ENCODE measurements at regions not wholly inside any gene's neighbourhood (a gene's known extent, or its start where the extent isn't known, plus 50 kb on each side); places are given as distances from the start of the nearest gene placed in this dataset.

DNA sequence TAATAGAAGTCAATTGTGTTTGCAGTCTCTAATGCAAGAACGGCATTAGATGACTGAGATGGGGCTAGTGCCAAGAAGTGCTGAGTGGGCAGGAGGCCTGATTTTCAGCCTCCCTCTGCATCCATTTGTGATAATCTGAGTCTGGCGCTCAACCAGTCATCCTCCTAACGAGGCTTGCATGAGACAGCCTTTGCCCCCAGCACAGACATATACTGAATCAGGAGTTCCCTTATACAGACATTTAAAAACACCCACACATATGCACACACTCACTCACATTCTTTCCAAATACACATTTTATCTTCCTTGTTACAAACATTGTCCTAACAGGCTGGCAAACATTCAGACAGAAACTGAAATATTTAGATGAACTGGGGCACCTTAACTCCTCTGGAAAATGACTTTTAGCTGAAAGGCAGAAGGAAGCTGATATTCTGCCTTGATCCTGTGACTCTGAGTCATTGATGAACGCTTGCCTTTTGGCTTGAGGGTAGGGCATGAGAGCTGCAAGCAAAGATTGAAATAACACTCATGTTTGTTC is 562.3 kb downstream of the DHX35 start:
- no peak for DNase-seq

DNA sequence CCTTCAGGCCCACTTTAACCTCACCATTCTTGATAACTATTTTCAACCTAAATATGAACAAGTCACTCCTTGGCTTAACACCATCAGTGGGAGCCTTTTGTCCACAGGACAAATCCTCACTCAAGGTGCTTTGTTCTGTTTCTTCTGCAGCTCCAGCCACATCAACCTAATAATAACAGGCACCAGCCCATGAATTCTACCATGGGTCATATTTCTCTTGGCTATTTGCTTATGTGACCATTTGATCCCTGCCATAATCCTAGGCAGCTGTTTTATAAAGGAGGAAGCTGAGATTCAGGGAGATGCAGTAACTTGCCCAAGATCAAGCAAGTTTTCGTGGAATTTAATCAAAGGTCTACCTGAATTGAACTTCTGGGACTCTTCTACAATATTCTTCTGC is 561.3 kb downstream of the DHX35 start:
- DNase-seq, result no peak

DNA sequence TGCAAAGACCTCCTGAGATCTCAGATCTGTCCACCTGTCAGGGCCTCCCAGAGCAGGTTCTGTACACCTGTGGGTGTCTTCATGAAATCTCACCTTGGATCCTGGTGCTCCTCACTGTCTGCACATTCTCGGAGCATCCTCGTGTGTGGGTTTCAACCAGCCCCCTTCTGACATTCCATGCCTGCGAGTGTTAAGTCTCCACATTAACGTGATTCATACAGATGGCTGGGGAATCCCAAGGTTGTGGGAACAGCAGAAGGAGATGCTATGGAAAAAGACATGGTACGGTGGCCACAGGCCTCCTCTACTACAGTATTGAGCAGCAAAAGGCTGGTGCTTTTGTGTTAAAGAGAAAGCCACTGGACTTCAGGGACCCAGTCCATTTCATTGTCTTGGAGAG is 556.5 kb downstream of the DHX35 start:
- peak; percentile 15 for DNase-seq

DNA sequence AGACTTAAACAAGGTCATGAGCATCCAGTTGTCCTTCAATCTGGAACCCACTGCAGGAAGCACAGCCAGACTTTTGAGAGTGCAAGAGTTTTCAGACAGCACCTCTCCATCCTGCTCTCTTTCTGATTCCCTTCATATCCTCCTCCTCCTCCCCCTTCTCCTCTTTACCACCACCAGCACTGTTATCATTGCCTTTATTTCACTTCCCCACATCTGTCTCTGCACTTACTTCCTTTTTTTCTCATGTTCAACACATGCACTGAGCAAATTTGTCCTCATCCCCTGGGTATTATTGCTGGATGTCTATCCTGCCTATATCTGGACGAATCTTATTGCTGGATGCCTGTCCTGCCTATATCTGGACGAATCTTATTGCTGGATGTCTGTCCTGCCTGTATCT is 554.8 kb downstream of the DHX35 start:
- no peak for DNase-seq

DNA sequence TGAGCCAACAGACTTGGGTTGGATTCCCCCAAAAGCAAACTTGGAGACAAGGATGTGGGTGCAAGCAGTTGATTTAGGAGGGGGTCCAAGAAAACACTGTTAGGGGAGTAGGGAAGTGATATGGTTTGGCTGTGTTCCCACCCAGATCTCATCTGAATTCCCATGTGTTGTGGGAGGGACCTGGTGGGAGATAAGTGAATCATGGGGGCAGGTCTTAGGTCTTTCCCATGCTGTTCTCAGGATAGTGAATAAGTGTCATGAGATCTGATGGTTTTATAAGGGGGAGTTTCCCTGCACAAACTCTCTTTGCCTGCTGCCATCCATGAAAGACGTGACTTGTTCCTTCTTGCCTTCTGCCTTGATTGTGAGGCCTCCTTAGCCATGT is 542.6 kb downstream of the DHX35 start:
- no peak for DNase-seq

DNA sequence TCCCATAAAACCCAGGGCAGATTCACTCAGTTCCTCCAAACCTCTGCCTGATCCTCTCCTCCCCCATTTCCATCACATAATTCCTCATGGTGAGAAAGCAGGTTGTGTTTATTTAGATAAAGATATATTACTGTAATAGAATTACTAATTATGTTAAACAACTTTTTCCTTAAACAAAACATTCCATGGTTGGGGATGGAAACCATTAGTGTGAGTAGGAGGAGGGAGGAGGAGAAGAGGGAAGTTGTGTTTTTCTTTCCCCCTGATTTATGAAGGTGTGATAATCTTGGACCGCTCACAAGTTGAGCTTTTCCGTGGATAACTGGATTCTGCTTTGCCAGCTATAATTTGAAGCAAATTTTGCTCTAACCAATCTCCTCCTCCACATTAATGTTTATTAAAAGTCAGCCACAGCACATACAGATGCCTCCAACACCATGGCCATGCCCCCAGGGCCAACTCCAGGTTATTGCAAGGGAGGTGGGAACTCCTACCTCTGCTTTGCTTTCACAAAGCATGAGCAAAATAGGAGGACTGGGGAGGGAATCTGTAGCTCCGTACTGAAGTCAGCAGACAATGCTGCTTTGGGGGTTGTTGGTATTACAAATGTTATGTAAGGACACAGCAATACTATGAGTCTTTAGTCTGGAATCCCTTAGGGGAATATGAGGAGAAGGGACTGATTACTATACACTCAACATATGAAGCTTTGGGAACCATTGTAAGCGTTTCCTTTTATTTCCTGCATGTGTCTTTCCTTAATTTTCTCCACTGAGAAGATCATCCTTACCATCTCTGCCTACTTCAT is 542.0 kb downstream of the DHX35 start:
- no peak for DNase-seq

DNA sequence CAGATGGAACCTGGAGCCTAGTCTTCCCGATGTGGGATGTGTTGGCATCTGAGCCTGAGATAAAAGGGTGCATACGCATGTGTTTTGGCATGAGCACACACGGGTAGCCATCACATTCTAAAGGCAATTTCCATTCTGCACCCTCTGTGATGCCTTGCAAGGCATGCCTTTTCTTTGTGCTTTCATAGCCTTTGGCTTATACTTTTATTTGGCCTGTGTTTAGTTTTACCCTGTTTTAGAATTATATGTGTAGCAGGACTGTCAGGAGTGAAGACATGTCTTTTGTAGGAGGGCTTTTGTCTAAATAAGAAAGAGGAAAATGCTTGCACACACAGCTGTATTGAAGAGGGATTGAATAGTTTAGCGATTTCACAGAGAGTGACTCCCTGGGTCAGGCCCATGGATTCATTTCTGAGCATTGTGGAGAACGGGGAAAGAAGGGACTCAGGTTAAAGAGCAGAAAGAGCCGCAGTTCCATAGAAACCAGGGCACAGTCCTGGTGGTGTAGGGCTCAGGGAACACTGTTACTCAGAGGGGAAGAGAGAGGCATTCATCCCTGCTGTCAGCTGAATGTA is 530.2 kb downstream of the DHX35 start:
- DNase-seq, result no peak

DNA sequence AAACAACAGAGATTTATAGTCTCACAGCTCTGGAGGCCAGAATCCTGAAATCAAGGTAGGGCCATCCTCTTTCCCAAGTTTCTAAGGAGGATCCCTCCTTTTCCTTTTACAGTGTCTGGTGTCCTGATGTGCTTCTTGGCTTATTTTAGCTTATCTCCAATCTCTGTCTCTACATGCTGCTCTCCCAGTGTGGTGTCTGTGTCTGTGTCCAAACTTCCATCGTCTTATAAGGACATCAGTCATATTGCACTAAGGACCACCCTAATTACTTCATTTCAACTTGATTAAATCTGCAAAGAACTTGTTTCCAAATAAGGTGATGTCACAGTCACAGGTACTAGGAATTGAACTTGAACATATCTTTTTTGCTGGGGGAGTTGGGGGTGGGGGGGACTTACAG is 529.6 kb downstream of the DHX35 start:
- no peak for DNase-seq

DNA sequence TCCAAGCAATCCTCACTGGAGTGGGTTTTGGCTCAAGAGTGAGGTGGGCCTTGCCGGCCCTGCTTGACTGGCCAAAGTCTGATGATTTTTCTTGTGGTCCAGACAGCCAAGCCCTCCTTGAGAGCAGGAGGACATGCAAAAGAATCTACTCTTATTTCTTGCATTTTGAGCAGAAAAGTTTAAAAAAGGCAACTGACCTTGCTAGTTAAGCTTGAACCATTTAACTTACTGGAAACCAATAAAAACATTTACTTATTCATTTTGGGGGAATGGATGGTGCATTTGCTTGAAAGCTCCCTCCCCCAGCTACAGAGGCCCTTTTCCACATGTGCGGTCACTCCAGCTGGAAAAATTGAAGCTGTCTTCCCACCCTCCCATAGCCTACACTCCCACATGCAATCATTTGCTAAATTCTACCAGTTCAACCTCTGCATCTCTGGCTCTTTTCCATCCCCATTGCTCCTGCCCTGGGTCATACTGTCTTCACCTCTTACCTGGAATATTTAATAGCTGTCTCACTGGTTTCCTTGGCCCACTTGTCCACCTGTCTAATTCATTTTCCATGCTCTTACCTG is 527.9 kb downstream of the DHX35 start:
- no peak for DNase-seq

DNA sequence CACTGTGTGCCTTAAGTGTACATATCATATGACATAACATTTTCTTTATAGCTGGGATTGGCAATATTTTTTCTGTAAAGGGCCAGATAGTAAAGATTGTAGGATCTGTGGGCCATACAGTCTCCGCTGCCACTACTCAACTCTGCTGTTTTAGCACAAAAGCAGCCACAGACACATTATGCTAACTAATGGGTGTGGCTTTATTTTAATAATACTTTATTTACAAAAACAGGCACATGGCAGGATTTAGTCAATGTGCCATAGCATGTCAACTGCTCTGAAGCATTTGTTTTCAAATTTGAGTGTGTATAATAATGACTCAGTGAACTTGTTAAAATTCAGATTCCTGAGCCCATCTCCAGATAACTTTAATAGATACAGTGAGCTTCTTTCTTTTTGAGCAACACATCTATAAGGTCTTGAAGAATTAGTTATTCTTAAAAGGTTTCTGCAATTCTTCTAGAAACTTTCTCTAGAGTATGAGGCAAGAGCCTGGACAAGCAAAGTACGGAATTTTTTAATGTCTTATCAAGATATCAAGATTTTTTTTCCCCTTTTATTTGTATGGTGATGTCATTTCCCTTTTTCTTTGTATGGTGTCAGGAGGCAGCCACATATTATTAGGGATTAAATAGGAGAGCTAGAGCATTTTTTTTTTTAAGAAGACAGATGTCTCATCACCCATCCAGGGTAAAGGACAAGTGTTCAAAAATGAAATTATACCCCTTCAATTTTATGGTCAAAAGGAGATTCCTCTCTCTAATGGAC is 518.3 kb downstream of the DHX35 start:
- no peak for DNase-seq

DNA sequence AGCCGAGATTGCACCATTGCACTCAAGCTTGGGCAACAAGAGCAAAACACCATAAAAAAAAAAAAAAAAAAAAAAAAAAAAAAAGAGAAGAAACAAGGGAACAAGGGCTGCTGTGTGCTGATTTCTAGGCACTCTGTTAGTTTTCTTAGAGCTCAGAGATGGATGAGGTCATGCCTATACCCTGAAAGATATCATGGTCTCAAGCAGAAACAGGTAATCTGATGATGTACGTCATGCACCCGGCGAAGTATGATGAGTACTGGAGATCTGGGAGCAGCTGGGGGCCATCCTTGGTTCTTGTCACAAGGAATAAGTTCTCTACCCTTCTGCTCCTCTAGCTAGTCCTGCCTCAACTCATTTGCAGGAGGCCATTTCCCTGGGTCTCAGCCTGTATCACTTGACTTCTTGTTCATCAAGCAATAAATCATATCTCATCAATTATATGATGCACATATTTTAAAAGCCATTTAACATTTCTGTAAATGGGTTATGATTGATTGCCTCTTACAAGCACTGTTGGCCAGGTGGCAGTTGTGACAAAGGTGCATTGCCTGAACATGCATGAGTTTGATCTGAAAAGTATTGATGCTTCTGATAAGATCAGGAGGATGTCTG is 517.2 kb downstream of the DHX35 start:
- DNase-seq, result no peak

DNA sequence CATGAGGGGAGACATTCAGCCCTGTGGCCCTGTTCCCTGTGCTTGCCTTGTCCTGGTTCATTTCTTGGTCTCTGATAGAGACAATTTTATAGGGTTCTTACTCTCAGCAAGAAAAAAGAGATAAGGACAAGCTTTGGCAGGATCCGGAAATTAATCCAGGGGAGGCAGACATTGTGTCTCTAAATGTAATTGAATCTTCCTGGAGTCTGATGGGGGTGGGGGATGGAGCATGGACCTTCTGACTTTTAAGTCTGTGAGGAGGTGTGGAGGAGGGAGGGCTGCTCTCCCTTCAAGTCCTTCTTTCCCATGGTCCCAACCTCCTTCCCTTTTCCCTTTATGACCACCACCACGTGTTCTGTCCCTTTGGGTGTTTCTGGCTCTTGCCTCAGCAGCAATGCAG is 512.7 kb downstream of the DHX35 start:
- no peak for DNase-seq

DNA sequence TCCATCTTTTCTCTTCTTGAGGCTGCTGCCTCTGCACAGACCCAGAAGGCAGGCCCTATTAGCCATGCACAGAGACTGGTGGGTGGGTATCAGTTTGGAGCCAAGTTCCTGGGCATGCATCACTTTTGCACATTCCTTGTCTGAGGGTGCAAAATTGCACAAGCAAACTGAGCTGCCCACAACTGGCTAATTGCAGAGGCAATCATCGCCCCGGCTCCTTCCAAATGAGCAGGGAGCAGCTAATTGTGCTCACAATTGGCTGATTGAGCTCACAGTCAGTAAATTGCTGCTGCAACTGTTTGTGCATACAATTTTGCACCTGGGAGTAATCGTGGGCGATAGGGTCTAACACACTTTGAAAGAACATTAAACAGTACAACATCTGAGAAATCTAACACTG is 511.4 kb downstream of the DHX35 start:
- DNase-seq, result no peak

DNA sequence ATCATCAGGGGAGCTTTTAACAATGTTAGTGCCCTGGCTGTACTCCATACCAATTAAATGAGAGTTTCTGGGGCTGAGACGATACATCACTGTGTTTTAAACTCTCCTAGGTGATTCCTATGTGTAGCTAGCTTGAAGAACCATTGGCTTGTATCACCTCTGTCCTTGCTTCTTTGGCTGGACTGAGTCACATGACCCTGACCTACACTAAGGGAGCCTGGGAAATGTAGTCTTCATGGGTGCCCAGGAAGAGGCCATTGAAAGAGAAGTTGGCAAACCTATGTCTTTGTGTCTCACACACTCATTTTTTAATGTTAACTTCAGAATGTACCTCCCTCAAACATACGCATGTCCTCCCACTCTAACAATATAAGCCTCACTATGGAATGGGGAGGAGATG is 506.6 kb downstream of the DHX35 start:
- no peak for DNase-seq

DNA sequence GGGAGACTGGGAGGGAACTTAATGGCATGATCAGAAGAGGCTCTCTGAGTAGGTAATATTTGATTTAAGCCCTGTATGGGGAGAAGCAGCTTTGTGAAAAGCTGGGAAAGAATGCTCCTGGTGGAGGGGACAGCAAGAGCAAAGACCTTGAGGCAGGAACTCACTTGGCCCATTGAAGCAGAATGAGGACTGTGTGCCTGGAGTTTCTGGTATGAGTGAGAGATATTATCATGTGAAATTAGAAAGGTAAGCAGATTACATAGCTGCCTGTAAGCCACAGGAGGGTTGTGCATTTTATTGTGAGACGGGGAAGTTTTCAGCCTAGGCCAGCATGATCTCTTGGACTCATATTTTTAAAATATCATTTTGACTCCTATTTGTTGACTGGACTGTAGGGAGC is 502.1 kb downstream of the DHX35 start:
- no peak for DNase-seq

DNA sequence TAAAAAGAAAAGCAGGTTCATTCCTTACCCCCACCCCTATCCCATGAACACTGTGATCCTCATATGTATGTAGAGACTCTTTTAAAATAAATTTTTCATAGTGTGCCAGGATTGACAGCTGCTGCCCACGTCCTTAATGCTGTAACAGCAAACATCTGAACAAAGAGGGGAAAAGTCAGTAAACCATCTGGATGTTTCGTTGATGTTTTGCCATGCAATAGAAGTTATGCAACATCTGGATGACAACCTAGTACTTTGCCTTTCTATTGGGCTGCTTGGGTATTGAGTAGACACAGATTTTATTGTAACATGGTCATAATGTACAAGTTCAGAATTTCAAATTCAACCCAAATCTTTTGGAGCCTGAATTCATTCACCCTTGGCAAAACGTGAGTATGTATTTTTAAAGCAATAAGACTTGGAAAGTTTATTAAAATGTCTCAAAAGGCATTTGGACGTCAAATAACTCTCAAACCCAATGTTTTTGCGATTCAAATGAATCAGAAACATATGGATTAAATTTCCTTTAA is 500.3 kb downstream of the DHX35 start:
- DNase-seq, result no peak

DNA sequence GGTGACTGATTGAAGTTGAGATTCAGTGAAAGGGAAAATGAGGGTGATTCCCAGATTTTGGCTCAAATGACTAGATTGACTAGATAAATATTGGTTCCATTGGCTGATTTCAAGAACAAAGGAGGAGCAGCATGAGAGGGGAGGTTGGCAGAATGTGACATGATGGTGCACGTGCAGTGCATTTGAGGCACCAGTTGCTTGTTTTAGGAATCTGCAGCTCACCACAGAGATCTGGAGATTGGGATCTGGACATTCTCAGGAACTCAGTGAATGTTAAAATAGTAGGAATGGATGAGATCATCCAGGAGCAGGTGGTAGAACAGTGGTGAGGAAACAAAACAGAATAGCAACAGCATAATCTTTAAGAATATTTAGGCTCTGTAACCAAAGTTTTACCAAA is 496.3 kb downstream of the DHX35 start:
- no peak for DNase-seq

DNA sequence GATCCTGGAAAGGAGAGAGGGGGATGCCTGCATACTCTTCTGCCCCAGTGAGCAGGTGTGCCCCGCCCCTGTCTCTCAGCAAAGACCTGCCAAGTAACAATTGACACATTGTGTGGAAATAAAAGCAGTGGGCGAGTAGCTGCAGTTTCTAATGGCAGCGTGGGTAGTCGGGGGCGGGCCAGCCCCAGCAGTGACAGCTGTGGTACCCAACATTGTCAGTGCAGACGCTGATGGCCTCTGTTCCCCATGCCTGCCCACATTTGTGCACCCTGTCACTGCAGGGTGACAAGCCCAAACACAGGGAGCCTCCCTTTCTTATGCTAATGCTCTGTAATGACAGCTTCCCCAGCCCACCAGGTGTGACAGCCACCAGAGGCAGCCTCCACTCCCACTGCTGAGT is 491.7 kb downstream of the DHX35 start:
- no peak for DNase-seq

DNA sequence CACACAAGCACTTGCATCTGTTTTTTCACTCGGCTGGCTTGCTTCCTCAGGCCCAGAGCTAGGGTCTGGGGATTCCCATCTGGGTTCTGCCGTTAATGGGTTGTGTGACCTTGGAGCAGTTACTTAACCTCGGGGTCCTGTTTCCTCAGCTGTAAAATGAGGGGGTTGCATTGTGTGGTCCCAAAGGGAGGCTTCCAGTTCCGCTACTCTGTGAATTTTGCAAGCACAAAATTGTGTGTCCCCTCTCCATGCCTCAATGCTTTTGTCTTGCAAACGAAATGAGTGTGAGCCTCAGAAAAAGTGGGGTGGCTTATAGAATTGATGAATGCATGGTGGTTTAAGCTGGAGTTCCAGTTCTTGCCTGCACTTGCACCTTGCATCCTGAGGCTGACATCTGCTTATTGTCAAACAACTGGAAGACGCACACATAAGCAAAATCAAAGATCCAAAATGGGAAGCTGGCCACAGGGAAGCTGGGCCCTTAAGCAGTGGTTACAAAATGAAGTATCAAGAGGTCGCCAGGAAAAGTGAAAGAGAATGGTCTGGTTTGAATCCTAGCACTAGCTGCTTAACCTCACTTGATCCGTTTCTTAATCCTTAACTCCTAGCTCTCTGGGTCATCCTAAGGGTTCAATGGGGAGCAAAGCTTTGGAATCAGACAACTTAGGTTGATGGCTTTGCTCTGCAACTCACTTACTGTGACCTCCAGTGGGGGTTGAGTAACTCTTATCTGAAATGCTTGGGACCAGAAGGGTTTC is 490.6 kb downstream of the DHX35 start:
- DNase-seq, result no peak

DNA sequence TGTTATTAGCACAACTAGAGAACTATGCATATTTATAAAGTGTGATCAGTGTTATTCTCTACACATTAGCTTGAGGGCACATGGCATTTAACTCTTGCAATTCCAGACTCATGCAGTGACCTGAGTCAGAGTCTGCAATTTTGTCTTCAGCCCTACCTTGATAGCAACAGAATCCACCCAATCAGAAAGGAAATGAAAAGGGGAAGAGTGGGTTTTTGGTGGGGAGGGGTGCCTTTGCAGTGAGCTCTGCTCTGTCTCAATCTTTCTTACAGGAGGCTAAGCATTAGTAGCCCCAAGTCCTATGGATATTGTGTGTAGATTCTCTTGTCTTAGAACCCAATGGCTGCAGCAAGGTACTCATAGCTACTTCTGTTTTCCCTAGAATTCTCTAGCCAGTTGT is 489.2 kb downstream of the DHX35 start:
- no peak for DNase-seq

DNA sequence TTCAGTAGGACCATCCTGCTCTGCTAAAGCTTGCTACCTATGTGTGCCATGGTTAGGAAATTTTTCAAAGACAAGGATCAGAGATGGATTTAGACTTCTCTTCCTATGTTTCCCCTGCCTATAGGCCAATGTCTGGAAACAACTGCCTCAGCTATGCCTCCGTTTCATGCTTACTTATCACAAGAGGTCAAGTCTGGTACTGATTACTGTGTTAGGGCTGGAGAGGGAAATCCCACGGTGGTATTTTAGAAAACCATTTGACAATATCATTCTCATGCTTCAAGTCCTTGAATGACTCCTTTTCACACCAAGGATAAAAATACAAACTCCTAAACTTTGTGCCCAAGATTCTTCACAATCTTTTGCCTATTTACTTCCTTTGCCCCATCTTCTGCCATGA is 484.3 kb downstream of the DHX35 start:
- DNase-seq, result no peak

DNA sequence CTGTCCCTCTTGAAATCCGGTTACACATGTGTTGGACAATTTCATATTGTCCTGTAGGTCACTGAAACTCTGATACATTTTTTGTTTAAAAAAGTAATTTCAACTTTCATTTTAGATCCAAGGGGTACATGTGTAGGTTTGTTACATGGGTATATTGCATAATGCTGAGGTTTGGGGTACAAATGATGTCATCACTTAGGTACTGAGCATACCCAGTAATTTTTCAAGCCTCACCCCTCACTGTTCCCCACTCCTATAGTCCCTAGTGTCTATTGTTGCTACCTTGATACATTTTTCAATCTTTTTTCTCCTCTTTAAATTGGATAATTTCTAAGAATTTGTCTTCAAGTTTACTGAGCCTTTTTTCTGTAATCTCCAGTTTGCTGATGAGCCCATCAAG is 483.0 kb downstream of the DHX35 start:
- no peak for DNase-seq

Measured in kidney glomerular epithelial cell (primary cell).